Stomach (tissue), 4 donors: ENCODE measurements at regions not wholly inside any gene's neighbourhood (a gene's known extent, or its start where the extent isn't known, plus 50 kb on each side); places are given as distances from the start of the nearest gene placed in this dataset.

Experiments used
- CTCF ChIP-seq, 7 experiments: fragments of 450-650 bp in 4 of 7; fragments of 200-600 bp in 3 of 7; sonication (generic) in 3 of 7; IDR thresholded peaks; one replicate each; pipeline ENCODE4 v1.5.1; 2016 to 2019; ENCODE audit warnings: antibody characterized with exemption in 7 of 7, control low read depth in 2 of 7, mild to moderate bottlenecking in 1 of 7
- EP300 ChIP-seq: sonication (generic); formaldehyde crosslinking; IDR thresholded peaks from one replicate; pipeline ENCODE4 v1.6.1; 2017; ENCODE audit warnings: antibody characterized with exemption
- POLR2A ChIP-seq, 4 donors: fragments of 450-650 bp; IDR thresholded peaks; one replicate each; pipeline ENCODE4 v1.6.1; 2016; ENCODE audit warnings: antibody characterized with exemption in 4 of 4, control low read depth in 2 of 4, mild to moderate bottlenecking in 1 of 4, moderate library complexity in 1 of 4
- POLR2AphosphoS5 ChIP-seq, 3 donors: sonication (generic); formaldehyde crosslinking; IDR thresholded peaks; one replicate each; pipeline ENCODE4 v1.6.1; 2016; ENCODE audit warnings: antibody characterized with exemption in 3 of 3

- TF ChIP-seq POLR2AphosphoS5 (IDR thresholded peaks at IDR 0.05) (no peak), CTCF (IDR thresholded peaks at IDR 0.05) (no peak), POLR2A (IDR thresholded peaks at IDR 0.05) (no peak), EP300 (no peak)
These were observed 1132.1 kb upstream of the ZEB2 start for GRCh38 chr2:145652036-145652435.
